D721Med (cell line): ENCODE measurements at regions not wholly inside any gene's neighbourhood (a gene's known extent, or its start where the extent isn't known, plus 50 kb on each side); places are given as distances from the start of the nearest gene placed in this dataset.

Experiments used
- DNase-seq: peaks from one replicate; pipeline ENCODE4 v3.0.0; 2011; ENCODE audit warnings: low spot score; ENCODE audit not compliant: insufficient read length
- FAIRE-seq: peaks from 2 replicates; lab custom pipeline; 2011; peaks lifted over from hg19 to GRCh38; lab: Jason Lieb, UNC
- TF ChIP-seq, protein P1 (sequence below): IDR thresholded peaks from 2 replicates; pipeline ENCODE4 v1.5.1; 2012; ENCODE audit warnings: mild to moderate bottlenecking, control low read depth; ENCODE audit not compliant: insufficient read depth; ENCODE audit errors: missing control alignments

DNA sequence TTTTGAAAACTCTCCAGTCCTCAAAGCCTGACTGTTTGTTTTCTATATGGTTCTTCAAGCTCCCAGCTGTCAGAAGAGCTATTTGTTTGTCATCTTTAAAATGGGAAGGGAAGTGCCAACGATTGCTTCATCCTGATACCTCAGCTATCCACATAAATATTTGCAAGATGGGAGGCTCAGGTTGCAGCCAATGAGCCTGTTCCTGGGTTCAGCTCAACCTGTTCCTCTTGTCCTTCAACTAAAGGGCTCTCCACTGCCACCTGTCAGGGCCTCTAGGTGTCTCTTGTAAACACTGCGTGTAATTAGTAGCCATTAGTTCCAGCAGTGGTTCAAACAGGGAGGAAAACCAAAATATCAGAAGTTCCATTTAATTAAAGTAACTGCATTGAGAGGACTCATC lies 445.1 kb downstream of the AJAP1 start:
- no peak for DNase-seq
- FAIRE-seq, result no peak
- TF ChIP-seq, protein P1, sequence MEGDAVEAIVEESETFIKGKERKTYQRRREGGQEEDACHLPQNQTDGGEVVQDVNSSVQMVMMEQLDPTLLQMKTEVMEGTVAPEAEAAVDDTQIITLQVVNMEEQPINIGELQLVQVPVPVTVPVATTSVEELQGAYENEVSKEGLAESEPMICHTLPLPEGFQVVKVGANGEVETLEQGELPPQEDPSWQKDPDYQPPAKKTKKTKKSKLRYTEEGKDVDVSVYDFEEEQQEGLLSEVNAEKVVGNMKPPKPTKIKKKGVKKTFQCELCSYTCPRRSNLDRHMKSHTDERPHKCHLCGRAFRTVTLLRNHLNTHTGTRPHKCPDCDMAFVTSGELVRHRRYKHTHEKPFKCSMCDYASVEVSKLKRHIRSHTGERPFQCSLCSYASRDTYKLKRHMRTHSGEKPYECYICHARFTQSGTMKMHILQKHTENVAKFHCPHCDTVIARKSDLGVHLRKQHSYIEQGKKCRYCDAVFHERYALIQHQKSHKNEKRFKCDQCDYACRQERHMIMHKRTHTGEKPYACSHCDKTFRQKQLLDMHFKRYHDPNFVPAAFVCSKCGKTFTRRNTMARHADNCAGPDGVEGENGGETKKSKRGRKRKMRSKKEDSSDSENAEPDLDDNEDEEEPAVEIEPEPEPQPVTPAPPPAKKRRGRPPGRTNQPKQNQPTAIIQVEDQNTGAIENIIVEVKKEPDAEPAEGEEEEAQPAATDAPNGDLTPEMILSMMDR, result no peak

DNA sequence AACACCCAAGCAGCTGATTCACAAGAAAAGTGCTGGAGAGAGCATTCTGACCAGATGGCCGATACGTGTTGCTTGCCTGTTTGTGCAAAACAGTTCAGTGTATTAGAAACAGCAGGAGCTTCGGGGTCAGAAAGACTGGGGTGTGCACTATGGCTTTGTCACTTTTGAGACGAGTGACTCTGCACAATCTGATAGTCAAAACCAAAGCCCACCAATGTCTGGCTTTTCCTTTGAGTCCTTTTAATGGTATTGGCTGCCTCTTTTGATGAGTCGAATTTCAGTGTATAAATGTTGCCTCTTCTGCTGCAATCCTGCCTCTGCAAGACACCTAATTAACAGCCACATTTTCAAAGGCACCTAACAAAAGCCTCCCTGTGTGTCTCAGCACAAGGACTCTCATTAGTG lies 444.6 kb downstream of the AJAP1 start:
- TF ChIP-seq, protein P1, result no peak
- FAIRE-seq, result no peak

DNA sequence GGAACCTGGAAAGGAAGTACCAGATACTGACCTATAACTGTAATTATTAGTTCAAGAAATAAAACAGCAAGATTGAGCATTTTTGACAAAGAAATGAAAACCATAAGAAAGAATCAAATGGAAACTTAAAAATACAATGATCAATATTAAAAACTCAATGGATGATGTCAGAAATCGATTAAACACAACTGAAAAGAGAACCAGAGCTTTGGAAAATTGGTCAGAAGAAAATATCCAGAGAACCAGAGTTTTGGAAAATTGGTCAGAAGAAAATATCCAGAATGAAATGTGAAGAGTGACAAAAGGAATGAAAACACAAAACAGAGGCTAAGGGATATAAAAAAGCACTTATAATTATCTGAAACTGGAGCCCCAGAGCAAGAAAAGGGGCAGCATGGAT lies 438.6 kb downstream of the AJAP1 start:
- DNase-seq (no peak), FAIRE-seq (no peak)
- TF ChIP-seq, protein P1, result no peak

More for the DNA sequence above, 444.6 kb downstream of the AJAP1 start:
- DNase-seq, result no peak

GRCh38 chr1:5084676-5085075 lies 430.3 kb downstream of the AJAP1 start:
- FAIRE-seq (no peak), DNase-seq (no peak)
- TF ChIP-seq, protein P1, result no peak

- DNase-seq, result no peak
- TF ChIP-seq, protein P1, result no peak
- FAIRE-seq, result no peak
Observed at GRCh38 chr1:5067246-5067645, 412.8 kb downstream of the AJAP1 start.

DNA sequence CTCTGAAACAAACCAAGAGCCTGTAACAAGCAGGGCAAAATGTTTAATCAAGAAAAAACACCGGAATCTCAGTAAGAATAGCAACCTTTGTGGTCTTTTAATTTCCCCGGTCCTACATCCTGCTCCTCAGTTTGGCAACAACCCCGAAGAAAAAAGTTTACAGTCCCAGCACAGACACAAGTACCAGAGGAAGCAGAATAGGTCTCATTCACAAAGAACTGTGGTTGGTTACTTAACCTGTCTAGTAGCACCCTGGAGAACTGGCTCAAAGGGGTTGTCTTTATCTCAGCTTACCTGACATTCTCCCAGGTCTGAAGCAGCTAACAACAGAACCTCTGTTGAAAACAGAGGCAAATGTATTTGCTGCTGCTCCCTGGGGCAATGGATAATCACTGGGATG lies 399.3 kb downstream of the AJAP1 start:
- TF ChIP-seq, protein P1, result no peak
- FAIRE-seq, result no peak
- no peak for DNase-seq

- DNase-seq (no peak), FAIRE-seq (no peak)
- TF ChIP-seq, protein P1, result no peak
Observed at GRCh38 chr1:5029136-5029535, 374.7 kb downstream of the AJAP1 start.
